ENCODE measurements at regions not wholly inside any gene's neighbourhood (a gene's known extent, or its start where the extent isn't known, plus 50 kb on each side); places are given as distances from the start of the nearest gene placed in this dataset.

GRCh38 chr2:177101930-177102329, 110.7 kb upstream of the HNRNPA3 start:
- H3K36me3 ChIP-seq (ENCODE audit: low read depth, missing control alignments) = no peaks in the 10 kb centered on the region
- H3K4me1 ChIP-seq = no peaks in the 10 kb centered on the region
- intact Hi-C loops (cut with DNase I; ENCODE audit: low total_unique reads) = no loop called here
- no peak overlapping the region for H3K27ac ChIP-seq
- no peak for DNase-seq
- no peak overlapping the region for H3K4me3 ChIP-seq
- no peaks in the 10 kb centered on the region for H3K27me3 ChIP-seq
- no peaks in the 10 kb centered on the region for H3K9me3 ChIP-seq
- TF ChIP-seq POLR2A (IDR thresholded peaks at IDR 0.05) (no peak), CTCF (IDR thresholded peaks at IDR 0.05) (no peak)

- no peak for DNase-seq
- whole genome bisulfite sequencing, 2 donors = 93 to 96% methylated on average over 2 of the region's 2 CpGs
- intact Hi-C loops (cut with DNase I; ENCODE audit: low total_unique reads) = no loop called here
These were observed 106.4 kb upstream of the HNRNPA3 start for GRCh38 chr2:177106212-177106611.

GRCh38 chr2:177108890-177109289, 103.7 kb upstream of the HNRNPA3 start:
- no peak for TF ChIP-seq CTCF (IDR thresholded peaks at IDR 0.05)
- no peak for TF ChIP-seq POLR2A (IDR thresholded peaks at IDR 0.05)
- Histone ChIP-seq H3K36me3 (ENCODE audit: low read depth, missing control alignments) (no peaks in the 10 kb centered on the region), H3K4me3 (no peak overlapping the region), H3K4me1 (no peaks in the 10 kb centered on the region), H3K9me3 (no peaks in the 10 kb centered on the region), H3K27ac (no peak overlapping the region), H3K27me3 (no peaks in the 10 kb centered on the region)
- no peak for DNase-seq
- 72 to 75% methylated on average over 2 of the region's 2 CpGs for WGBS, 2 donors
- intact Hi-C loops (cut with DNase I; ENCODE audit: low total_unique reads) = no loop called here

More at GRCh38 chr2:177106212-177106611, 106.4 kb upstream of the HNRNPA3 start:
- no peaks in the 10 kb centered on the region for H3K4me1 ChIP-seq
- H3K9me3 ChIP-seq = no peaks in the 10 kb centered on the region
- H3K27me3 ChIP-seq = no peaks in the 10 kb centered on the region
- TF ChIP-seq POLR2A (IDR thresholded peaks at IDR 0.05) = no peak
- H3K36me3 ChIP-seq (ENCODE audit: low read depth, missing control alignments) = no peaks in the 10 kb centered on the region
- no peak overlapping the region for H3K27ac ChIP-seq
- H3K4me3 ChIP-seq = no peak overlapping the region

GRCh38 chr2:177114712-177115111, 97.9 kb upstream of the HNRNPA3 start:
- TF ChIP-seq CTCF (IDR thresholded peaks at IDR 0.05) (no peak), POLR2A (IDR thresholded peaks at IDR 0.05) (no peak)
- 93 to 96% methylated on average over 5 of the region's 5 CpGs for WGBS, 2 donors
- H3K36me3 ChIP-seq (ENCODE audit: low read depth, missing control alignments) = no peaks in the 10 kb centered on the region
- H3K27me3 ChIP-seq = no peaks in the 10 kb centered on the region
- no peaks in the 10 kb centered on the region for H3K9me3 ChIP-seq
- H3K4me1 ChIP-seq = no peaks in the 10 kb centered on the region
- H3K27ac ChIP-seq = no peak overlapping the region
- intact Hi-C loops (cut with DNase I; ENCODE audit: low total_unique reads) = no loop called here
- DNase-seq = no peak
- no peak overlapping the region for H3K4me3 ChIP-seq

GRCh38 chr2:177117755-177118154, 94.8 kb upstream of the HNRNPA3 start:
- H3K36me3 ChIP-seq (ENCODE audit: low read depth, missing control alignments) = no peaks in the 10 kb centered on the region
- no peak overlapping the region for H3K4me3 ChIP-seq
- 79 to 92% methylated on average over 3 of the region's 3 CpGs for WGBS, 2 donors
- intact Hi-C loops (cut with DNase I; ENCODE audit: low total_unique reads) = no loop called here
- no peak for DNase-seq
- H3K9me3 ChIP-seq = no peaks in the 10 kb centered on the region
- H3K4me1 ChIP-seq = no peaks in the 10 kb centered on the region
- TF ChIP-seq CTCF (IDR thresholded peaks at IDR 0.05) = no peak
- no peak for TF ChIP-seq POLR2A (IDR thresholded peaks at IDR 0.05)
- H3K27ac ChIP-seq = no peak overlapping the region
- no peaks in the 10 kb centered on the region for H3K27me3 ChIP-seq
